Cardiac fibroblast (primary cell): ENCODE measurements at regions not wholly inside any gene's neighbourhood (a gene's known extent, or its start where the extent isn't known, plus 50 kb on each side); places are given as distances from the start of the nearest gene placed in this dataset.

Source experiments
- DNase-seq, 2 donors: peaks; one replicate each; pipeline versions ENCODE4 v3.0.0 to v3.0.0-alpha.2; 2010; ENCODE audit warnings: low read depth in 2 of 2
- H3K4me3 ChIP-seq, 2 donors: replicated peaks in 1 of 2; 1 replicate in 1 of 2; 2 replicates in 1 of 2; pipeline ENCODE4 v1.5.1; 2011; ENCODE audit warnings: low read depth in 2 of 2, low read length in 2 of 2, mild to moderate bottlenecking in 2 of 2, moderate library complexity in 1 of 2
- TF ChIP-seq, protein P1 (sequence below): IDR thresholded peaks from one replicate; pipeline ENCODE4 v1.5.1; 2011; ENCODE audit warnings: low read depth, mild to moderate bottlenecking, low read length, inconsistent platforms

DNA sequence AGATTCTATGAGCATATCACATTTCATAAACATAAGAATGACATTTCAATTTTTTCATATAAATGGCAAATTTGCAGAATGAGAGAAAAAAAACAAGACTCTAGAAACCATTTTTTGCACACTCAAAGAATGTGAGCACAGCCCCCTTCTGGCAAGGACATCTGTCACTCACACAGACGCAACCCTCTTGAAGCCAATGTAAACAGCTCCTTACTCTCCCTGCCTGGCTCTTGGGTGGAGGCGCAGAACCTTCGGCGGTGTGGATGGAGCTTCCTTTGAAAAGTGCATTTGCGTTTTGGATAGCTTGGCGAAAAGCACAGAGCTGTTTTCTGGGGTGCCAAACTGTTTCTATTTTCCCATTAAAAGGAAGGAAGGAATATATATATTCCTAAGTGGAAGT is 367.6 kb upstream of the TSHZ3 start:
- TF ChIP-seq, protein P1, sequence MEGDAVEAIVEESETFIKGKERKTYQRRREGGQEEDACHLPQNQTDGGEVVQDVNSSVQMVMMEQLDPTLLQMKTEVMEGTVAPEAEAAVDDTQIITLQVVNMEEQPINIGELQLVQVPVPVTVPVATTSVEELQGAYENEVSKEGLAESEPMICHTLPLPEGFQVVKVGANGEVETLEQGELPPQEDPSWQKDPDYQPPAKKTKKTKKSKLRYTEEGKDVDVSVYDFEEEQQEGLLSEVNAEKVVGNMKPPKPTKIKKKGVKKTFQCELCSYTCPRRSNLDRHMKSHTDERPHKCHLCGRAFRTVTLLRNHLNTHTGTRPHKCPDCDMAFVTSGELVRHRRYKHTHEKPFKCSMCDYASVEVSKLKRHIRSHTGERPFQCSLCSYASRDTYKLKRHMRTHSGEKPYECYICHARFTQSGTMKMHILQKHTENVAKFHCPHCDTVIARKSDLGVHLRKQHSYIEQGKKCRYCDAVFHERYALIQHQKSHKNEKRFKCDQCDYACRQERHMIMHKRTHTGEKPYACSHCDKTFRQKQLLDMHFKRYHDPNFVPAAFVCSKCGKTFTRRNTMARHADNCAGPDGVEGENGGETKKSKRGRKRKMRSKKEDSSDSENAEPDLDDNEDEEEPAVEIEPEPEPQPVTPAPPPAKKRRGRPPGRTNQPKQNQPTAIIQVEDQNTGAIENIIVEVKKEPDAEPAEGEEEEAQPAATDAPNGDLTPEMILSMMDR, result no peak
- no peak overlapping the region for H3K4me3 ChIP-seq
- DNase-seq, result no peak

GRCh38 chr19:31717269-31717923 is 368.2 kb upstream of the TSHZ3 start:
- no peak for DNase-seq
- no peak overlapping the region for H3K4me3 ChIP-seq
- TF ChIP-seq, protein P1, result no peak

- no peak overlapping the region for H3K4me3 ChIP-seq
- peak in 1 of 2 donors; percentile 30 for DNase-seq
- TF ChIP-seq, protein P1, result no peak
Observed at GRCh38 chr19:31718032-31718431, 368.8 kb upstream of the TSHZ3 start.

GRCh38 chr19:31718898-31719297 is 369.7 kb upstream of the TSHZ3 start:
- no peak overlapping the region for H3K4me3 ChIP-seq
- TF ChIP-seq, protein P1, result no peak
- DNase-seq, result peak in 1 of 2 donors; percentile 2

DNA sequence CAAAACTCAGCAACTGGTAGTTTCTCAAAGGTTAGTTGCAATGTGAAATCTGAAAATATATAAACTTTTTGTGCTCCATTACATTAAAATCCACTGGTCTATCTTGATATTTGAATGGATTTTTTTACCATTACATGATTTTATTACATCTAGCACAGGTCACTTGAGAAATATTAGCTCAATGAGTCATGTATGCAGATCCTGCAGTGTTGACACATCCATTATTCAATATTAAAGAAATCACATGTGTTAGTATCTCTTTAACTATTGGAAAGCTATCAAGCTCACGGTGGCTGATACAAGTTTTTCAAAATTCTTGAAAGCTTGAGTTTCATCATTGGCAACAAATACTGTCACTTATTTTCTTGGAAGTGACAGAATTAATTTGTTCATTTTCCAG is 373.9 kb upstream of the TSHZ3 start:
- DNase-seq, result no peak
- H3K4me3 ChIP-seq, result no peak overlapping the region
- TF ChIP-seq, protein P1, result no peak

DNA sequence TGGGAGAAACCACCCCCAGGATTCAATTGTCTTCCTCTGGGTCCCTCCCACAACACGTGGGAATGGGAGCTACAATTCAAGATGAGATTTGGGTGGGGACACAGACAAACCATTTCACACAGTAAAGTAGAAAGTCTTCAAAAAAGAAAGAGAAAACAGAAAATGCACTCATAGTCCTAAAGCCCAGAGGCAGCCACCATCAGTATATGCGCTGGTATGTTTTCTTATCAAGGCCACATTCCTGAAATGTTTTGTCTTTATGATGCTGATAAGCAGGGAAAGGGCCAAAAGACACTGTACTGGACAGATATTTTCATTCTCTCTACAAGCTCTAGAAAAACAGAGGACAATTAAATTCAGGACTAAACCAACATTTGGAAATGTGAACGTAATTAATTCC is 375.8 kb upstream of the TSHZ3 start:
- DNase-seq, result peak in 1 of 2 donors; percentile 25
- no peak overlapping the region for H3K4me3 ChIP-seq
- TF ChIP-seq, protein P1, result no peak

GRCh38 chr19:31727536-31727935 is 378.3 kb upstream of the TSHZ3 start:
- TF ChIP-seq, protein P1, result no peak
- DNase-seq, result no peak

More at GRCh38 chr19:31727536-31727935, 378.3 kb upstream of the TSHZ3 start:
- no peak overlapping the region for H3K4me3 ChIP-seq
